ENCODE measurements at regions not wholly inside any gene's neighbourhood (a gene's known extent, or its start where the extent isn't known, plus 50 kb on each side); places are given as distances from the start of the nearest gene placed in this dataset.

DNA sequence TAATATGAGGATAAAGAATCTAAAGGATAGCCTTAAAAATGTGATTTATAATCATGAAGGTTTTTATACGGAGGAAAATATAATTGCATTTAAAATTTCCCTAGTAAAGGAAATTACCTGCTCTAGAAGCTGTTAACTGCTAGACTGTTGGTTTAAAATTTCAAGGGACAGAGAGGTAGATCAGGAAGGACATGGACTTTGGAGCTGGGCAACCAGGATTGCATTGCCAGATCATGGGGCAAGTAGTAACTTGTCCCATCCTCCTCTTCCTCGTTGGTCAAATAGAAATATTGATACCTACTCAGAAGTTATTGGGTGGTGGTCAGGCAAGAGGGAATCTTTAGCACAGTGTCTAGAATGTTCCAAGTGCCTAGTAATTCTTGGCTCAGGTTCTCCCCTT, 525.1 kb downstream of the MFSD1 start:
- H3K9me3 ChIP-seq (ENCODE audit: control insufficient read depth, low read length, poor library complexity, severe bottlenecking), result no peaks in the 10 kb centered on the region
- Mint-ChIP-seq H3K4me1 (no peaks in the 10 kb centered on the region), H3K4me3 (no peak overlapping the region), H3K27ac (no peak overlapping the region), H3K36me3 (ENCODE audit: low read depth) (no peaks in the 10 kb centered on the region), H3K27me3 (no peaks in the 10 kb centered on the region)
- DNase-seq, result no peak
- ATAC-seq, result no peak

DNA sequence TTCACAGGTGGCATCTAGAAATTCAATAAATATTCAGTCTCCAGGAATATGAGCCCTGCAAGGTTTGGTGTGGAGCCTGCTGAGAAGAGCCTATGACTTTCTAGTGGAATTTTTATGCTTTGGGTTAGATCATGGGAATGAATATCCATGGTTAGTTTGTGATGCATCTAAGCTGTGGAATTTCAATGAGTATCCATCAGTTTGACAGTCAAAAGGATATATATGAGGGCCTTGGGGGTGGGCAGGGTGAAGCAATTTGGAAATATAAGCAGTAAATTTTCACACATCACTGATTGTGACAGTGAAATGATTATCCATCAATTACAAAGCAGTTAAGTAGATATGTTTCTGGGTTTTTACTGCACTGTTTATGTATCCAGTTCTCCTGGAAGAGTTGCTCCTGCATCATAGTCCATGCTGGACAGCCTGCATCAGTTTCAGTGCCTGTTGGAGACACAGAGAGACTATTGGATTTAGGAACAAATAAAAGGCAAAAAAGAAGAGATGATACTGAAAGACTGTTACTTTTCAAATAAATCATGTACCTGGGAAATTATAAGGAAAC, 530.8 kb downstream of the MFSD1 start:
- Mint-ChIP-seq H3K27me3 (no peaks in the 10 kb centered on the region), H3K4me3 (no peak overlapping the region)
- no peak for DNase-seq

DNA sequence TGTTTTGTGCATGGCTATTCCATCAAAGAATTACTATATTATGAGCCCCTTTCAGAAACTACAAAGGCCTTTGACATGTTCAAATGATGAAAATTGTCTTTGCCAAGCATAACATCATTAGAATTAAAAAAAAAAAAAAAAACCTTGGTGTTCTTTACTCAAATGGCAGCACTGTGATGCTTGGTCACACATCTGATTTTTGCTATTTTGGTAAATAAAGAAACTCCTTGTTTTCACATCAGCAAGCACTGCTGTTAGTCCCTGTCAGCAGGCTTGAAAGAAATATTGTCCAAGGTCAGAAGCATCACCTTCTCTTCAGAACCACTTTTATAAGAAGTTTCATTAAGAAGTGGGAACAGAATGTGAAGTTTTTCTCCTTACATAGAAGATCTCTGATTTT, 537.3 kb downstream of the MFSD1 start:
- H3K9me3 ChIP-seq (ENCODE audit: control insufficient read depth, low read length, poor library complexity, severe bottlenecking), result no peaks in the 10 kb centered on the region

More for the DNA sequence above, 530.8 kb downstream of the MFSD1 start:
- Mint-ChIP-seq H3K4me1 (no peaks in the 10 kb centered on the region), H3K36me3 (ENCODE audit: low read depth) (no peaks in the 10 kb centered on the region), H3K27ac (no peak overlapping the region)
- ATAC-seq, result no peak
- no peaks in the 10 kb centered on the region for H3K9me3 ChIP-seq (ENCODE audit: control insufficient read depth, low read length, poor library complexity, severe bottlenecking)

DNA sequence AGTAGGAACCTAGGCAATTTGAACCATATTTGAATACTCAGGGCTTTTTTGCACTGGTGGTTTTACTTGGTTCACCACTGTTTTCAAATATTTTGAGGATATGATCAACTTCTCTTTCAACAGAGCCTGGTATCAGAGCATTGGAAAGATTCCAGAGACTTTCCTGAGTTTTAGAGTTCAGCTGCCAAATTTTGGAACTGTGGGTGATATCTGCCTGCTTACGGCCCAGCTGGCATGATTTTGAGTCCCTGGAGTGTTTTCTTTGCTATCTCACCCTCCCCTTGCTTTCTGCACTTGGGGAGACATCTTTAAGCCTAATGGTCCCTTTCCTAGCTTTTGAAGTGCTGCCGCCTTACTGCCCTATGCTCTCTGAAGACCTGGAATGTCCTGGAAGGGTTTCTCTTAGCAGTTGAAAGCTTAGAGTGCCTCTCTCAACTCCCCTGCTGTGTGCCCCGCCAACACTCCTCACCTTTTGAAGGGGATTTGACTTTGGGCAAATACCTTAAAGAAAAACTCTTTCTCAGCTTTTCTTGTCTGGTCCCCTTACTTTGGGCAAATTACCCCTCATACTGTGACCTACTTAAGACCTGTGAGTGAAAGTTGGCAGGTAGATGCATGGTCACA, 539.1 kb downstream of the MFSD1 start:
- H3K9me3 ChIP-seq (ENCODE audit: control insufficient read depth, low read length, poor library complexity, severe bottlenecking), result no peaks in the 10 kb centered on the region
- H3K36me3 Mint-ChIP-seq (ENCODE audit: low read depth), result no peaks in the 10 kb centered on the region
- DNase-seq (no peak), ATAC-seq (no peak)
- H3K27ac Mint-ChIP-seq, result no peak overlapping the region
- no peaks in the 10 kb centered on the region for H3K4me1 Mint-ChIP-seq
- no peaks in the 10 kb centered on the region for H3K27me3 Mint-ChIP-seq
- H3K4me3 Mint-ChIP-seq, result no peak overlapping the region

More for the DNA sequence above, 537.3 kb downstream of the MFSD1 start:
- no peaks in the 10 kb centered on the region for H3K4me1 Mint-ChIP-seq
- H3K27me3 Mint-ChIP-seq, result no peaks in the 10 kb centered on the region
- DNase-seq, result no peak
- H3K36me3 Mint-ChIP-seq (ENCODE audit: low read depth), result no peaks in the 10 kb centered on the region
- no peak overlapping the region for H3K4me3 Mint-ChIP-seq
- no peak overlapping the region for H3K27ac Mint-ChIP-seq
- ATAC-seq, result no peak

DNA sequence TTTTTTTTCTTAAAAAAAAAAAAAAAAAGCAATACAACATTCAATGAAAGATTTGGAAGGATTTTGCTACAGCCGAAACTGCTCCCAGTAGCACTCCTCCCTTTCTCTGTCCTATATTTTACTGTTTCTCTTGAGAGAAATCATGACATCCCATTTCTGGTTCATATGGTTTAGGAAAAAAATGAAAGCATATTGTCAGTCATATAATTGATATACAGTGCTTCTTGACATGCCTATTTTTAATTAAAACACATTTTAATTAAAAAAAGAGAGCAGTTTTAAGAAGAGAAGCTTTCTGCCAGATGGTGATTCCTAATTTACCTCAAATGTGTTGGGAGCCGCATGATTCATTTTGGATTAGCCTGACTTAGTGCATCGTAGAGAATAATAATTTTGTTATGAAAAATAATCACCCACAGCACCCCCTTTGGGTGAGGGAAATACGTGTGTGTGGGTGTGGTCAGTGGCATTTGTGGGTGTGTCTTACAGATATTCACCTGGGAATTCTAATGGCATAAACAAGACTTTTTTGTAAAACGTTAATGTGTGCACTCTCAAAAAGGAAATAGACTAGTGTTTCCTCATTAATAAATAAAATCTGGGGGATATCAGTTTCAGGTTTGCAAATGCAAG, 544.5 kb downstream of the MFSD1 start:
- H3K4me1 Mint-ChIP-seq, result no peaks in the 10 kb centered on the region
- H3K9me3 ChIP-seq (ENCODE audit: control insufficient read depth, low read length, poor library complexity, severe bottlenecking), result no peaks in the 10 kb centered on the region
- H3K27me3 Mint-ChIP-seq, result no peaks in the 10 kb centered on the region
- H3K27ac Mint-ChIP-seq, result no peak overlapping the region
- ATAC-seq (no peak), DNase-seq (no peak)
- H3K36me3 Mint-ChIP-seq (ENCODE audit: low read depth), result no peaks in the 10 kb centered on the region
- H3K4me3 Mint-ChIP-seq, result no peak overlapping the region

DNA sequence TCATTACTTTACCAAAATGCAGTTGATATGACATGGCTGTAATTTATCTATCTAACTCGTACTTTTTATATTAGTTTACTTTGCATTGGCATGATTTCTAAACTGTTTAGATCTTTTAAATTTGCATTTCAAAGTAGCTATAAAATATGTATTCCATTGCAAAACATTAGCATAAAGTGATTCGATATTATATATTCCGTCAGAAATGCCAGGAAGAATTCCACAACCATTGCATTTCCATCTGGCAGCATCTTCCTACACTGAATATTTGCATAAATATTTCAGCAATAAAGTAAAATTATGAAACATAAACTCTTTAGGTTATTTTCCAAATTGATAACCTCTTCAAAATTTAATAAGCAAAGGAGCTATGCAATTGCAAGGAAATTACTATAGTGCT, 546.6 kb downstream of the MFSD1 start:
- ATAC-seq (no peak), DNase-seq (no peak)
- Mint-ChIP-seq H3K36me3 (ENCODE audit: low read depth) (no peaks in the 10 kb centered on the region), H3K27ac (no peak overlapping the region), H3K27me3 (no peaks in the 10 kb centered on the region), H3K4me3 (no peak overlapping the region), H3K4me1 (no peaks in the 10 kb centered on the region)
- no peaks in the 10 kb centered on the region for H3K9me3 ChIP-seq (ENCODE audit: control insufficient read depth, low read length, poor library complexity, severe bottlenecking)

DNA sequence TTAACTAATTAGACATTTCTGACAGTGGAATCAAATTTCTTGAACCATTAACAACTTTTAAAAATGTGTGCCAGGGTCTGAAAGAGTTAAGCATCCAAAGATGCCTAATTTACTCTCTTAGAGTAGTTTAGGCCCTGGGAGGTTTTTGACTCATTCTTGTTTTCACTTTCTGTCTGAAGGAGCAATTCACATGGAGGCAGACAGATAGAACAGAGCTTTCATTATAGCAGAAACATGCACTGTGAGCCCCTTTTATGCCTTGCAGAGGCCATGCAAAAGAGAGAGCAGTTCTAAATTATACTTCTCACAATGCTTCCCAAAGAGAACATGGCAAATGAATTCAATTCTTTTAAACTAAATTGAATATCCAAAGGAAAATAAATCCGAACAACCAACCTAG, 554.8 kb downstream of the MFSD1 start:
- no peaks in the 10 kb centered on the region for H3K4me1 Mint-ChIP-seq
- no peak for ATAC-seq
- no peak overlapping the region for H3K27ac Mint-ChIP-seq
- H3K4me3 Mint-ChIP-seq, result no peak overlapping the region
- no peaks in the 10 kb centered on the region for H3K36me3 Mint-ChIP-seq (ENCODE audit: low read depth)
- no peaks in the 10 kb centered on the region for H3K9me3 ChIP-seq (ENCODE audit: control insufficient read depth, low read length, poor library complexity, severe bottlenecking)
- no peaks in the 10 kb centered on the region for H3K27me3 Mint-ChIP-seq
- no peak for DNase-seq

DNA sequence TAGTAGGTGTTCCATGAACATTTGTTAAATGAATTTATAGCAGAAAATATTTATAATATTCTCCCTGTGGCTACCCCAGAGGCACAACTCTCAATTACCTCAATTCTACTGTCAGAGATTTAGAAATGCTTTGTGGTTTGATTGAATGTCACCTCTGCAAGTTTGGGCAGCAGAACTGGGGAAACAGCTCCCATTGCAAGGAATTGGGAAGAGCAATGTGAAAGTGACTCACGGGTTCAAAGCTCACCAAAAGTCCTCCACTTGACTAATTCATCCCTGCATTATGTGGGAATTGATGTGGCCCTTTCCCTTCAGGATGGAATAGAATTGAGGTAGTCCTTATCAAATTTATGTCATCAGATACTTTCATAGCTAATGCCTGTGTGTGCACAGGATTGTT, 562.7 kb downstream of the MFSD1 start:
- no peaks in the 10 kb centered on the region for H3K4me1 Mint-ChIP-seq
- H3K36me3 Mint-ChIP-seq (ENCODE audit: low read depth), result no peaks in the 10 kb centered on the region
- H3K4me3 Mint-ChIP-seq, result no peak overlapping the region
- no peaks in the 10 kb centered on the region for H3K9me3 ChIP-seq (ENCODE audit: control insufficient read depth, low read length, poor library complexity, severe bottlenecking)
- DNase-seq (no peak), ATAC-seq (no peak)
- H3K27ac Mint-ChIP-seq, result no peak overlapping the region
- no peaks in the 10 kb centered on the region for H3K27me3 Mint-ChIP-seq

DNA sequence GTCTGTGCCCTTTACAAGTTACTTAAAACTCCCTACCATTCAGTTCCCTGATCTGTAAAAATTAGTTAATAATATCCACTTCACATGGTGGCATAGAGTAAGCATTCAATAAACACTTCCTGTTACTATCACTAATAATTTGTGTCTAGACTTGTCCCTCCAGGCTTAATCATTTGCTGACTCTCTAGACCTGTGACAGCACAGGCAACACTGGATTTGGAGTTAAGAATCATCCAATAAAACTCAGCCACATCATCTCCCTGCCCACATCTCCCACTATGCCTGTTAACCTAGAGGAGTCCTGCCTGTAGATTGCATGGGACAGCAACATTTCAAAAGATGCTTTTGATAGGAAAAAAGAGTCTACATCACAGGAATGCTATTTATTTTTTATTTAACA, 564.6 kb downstream of the MFSD1 start:
- no peaks in the 10 kb centered on the region for H3K27me3 Mint-ChIP-seq
- H3K9me3 ChIP-seq (ENCODE audit: control insufficient read depth, low read length, poor library complexity, severe bottlenecking), result no peaks in the 10 kb centered on the region
- H3K4me3 Mint-ChIP-seq, result no peak overlapping the region
- DNase-seq (no peak), ATAC-seq (no peak)
- H3K36me3 Mint-ChIP-seq (ENCODE audit: low read depth), result no peaks in the 10 kb centered on the region
- H3K27ac Mint-ChIP-seq, result no peak overlapping the region
- H3K4me1 Mint-ChIP-seq, result no peaks in the 10 kb centered on the region

DNA sequence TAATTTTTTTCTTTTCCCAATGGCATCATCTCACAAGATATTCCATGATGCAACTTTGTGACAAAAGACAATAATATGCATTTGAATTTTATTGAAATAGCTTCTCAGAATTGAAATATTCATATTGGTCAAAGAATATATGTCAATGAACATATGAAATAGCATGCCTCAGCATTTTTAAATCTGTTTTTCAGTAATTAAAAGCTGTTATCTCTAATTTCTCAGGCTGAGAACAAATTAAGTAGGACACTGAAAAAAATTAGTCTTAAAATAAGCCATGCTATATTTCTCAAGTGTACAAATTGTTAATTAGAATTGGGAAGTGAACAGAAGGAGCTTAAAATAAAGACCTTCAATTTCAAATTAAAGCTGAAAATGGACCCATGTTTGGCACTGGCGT, 570.1 kb downstream of the MFSD1 start:
- ATAC-seq, result no peak
- H3K9me3 ChIP-seq (ENCODE audit: control insufficient read depth, low read length, poor library complexity, severe bottlenecking), result no peaks in the 10 kb centered on the region
- H3K4me1 Mint-ChIP-seq, result no peaks in the 10 kb centered on the region
- no peaks in the 10 kb centered on the region for H3K27me3 Mint-ChIP-seq
- DNase-seq, result no peak
- no peak overlapping the region for H3K27ac Mint-ChIP-seq
- no peaks in the 10 kb centered on the region for H3K36me3 Mint-ChIP-seq (ENCODE audit: low read depth)
- H3K4me3 Mint-ChIP-seq, result no peak overlapping the region

DNA sequence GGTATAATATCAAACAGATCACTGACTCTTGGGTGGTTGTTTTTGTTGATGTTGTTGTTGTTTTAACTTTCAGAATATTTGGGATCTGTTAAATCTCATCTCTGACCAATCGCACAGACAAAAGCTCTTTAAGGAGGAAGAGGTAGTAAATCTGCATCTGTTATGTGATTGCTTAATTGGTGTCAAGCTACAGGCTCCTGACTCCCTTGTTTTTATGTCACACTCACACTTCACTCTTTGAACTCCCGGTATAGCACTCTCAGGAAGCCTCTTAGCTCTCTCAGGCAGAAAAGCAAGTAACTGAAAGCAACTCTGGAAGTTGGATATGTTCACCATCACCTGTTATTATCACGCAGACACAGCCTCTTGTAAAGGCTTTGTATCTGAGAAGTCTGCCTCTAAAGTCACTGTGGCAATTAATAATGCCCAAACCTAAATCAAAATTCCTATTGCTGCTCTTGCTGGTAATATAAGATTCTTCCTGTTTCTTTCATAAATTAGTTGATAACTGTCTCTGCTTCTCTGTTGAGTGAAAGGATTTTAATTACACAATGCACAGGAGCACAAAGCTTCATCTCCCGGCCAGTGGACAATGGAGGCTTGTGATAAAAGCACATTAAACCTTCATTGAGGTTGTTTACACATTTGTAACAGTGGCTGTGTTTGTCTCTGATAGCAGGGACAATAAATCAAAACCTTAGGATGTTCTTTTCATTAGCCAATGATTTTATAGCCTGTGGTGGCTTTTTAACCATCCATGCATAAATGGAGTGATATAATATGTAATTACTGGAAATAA, 576.7 kb downstream of the MFSD1 start:
- Mint-ChIP-seq H3K27ac (no peak overlapping the region), H3K36me3 (ENCODE audit: low read depth) (no peaks in the 10 kb centered on the region), H3K4me3 (no peak overlapping the region)

DNA sequence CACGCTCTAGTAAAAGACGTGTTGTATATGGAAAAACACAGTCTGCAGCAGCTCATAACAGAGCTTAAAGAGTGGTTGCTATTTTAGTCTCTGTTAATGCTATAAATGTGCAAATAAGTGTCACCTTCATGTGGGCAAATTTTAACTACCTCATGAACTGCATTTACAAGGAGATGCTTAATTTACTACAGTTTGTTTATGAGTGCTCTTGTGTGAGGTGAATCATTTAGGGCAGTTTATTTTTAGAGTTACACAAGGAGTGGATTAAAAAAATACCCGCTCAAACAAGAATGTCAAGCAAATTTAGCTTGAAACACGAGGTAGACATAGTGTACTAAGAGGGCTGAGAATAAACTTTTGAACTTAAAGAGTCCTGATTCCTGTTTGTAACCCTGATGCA, 579.0 kb downstream of the MFSD1 start:
- DNase-seq (no peak), ATAC-seq (no peak)
- H3K9me3 ChIP-seq (ENCODE audit: control insufficient read depth, low read length, poor library complexity, severe bottlenecking), result no peaks in the 10 kb centered on the region
- H3K36me3 Mint-ChIP-seq (ENCODE audit: low read depth), result no peaks in the 10 kb centered on the region
- no peak overlapping the region for H3K27ac Mint-ChIP-seq
- no peaks in the 10 kb centered on the region for H3K27me3 Mint-ChIP-seq
- no peak overlapping the region for H3K4me3 Mint-ChIP-seq
- no peaks in the 10 kb centered on the region for H3K4me1 Mint-ChIP-seq

More for the DNA sequence above, 576.7 kb downstream of the MFSD1 start:
- ATAC-seq (no peak), DNase-seq (no peak)
- Mint-ChIP-seq H3K4me1 (no peaks in the 10 kb centered on the region), H3K27me3 (no peaks in the 10 kb centered on the region)
- no peaks in the 10 kb centered on the region for H3K9me3 ChIP-seq (ENCODE audit: control insufficient read depth, low read length, poor library complexity, severe bottlenecking)

DNA sequence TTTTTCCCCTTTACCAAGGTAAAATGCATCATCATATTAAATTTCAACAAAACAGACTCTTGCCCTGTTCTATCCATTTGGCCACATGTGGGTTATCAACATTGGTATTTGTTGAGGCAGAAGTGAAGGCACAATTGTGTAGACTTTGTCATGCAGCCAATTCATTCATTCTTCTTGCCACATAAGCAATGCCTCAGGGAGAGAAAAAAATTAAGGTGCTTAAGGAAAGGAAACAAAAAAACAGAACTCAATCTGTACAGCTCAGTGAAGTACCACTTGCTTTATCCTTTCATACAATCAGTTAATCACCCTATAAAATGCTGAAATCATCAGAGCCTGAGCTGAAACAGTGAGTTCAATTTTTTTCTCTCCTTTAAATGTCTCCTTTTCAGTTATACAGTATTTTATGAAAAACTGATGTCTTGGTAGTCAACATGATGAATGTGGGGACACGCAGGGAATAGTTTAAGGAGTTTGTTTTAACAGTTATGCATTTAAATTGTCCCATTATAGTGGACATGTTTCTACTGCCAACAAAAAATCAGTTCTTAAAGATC, 588.9 kb downstream of the MFSD1 start:
- Mint-ChIP-seq H3K4me3 (no peak overlapping the region), H3K36me3 (ENCODE audit: low read depth) (no peaks in the 10 kb centered on the region), H3K27ac (no peak overlapping the region)

More for the DNA sequence above, 588.9 kb downstream of the MFSD1 start:
- DNase-seq (no peak), ATAC-seq (no peak)
- Mint-ChIP-seq H3K4me1 (no peaks in the 10 kb centered on the region), H3K27me3 (no peaks in the 10 kb centered on the region)
- H3K9me3 ChIP-seq (ENCODE audit: control insufficient read depth, low read length, poor library complexity, severe bottlenecking), result no peaks in the 10 kb centered on the region
